HG03175 (cell line): ENCODE measurements at regions not wholly inside any gene's neighbourhood (a gene's known extent, or its start where the extent isn't known, plus 50 kb on each side); places are given as distances from the start of the nearest gene placed in this dataset.

Experiments used
- ATAC-seq: cut with Tn5 transposase; IDR thresholded peaks from one replicate; pipeline ENCODE4 v1.9.1; 2021; ENCODE audit warnings: mild to moderate bottlenecking, moderate library complexity; ENCODE audit not compliant: unreplicated experiment

- ATAC-seq = no peak
These were observed 420.0 kb upstream of the CYRIA start for GRCh38 chr2:17085546-17086202.

GRCh38 chr2:17084877-17085276 lies 419.2 kb upstream of the CYRIA start:
- no peak for ATAC-seq

- no peak for ATAC-seq
These were observed 418.3 kb upstream of the CYRIA start for GRCh38 chr2:17083902-17084301.

- no peak for ATAC-seq
These were observed 413.6 kb upstream of the CYRIA start for GRCh38 chr2:17079262-17079661.

GRCh38 chr2:17076533-17076932 lies 410.9 kb upstream of the CYRIA start:
- no peak for ATAC-seq

- no peak for ATAC-seq
These were observed 405.1 kb upstream of the CYRIA start for GRCh38 chr2:17070711-17071110.

- ATAC-seq = no peak
These were observed 403.9 kb upstream of the CYRIA start for GRCh38 chr2:17069564-17069963.

- no peak for ATAC-seq
These were observed 402.4 kb upstream of the CYRIA start for GRCh38 chr2:17068021-17068420.

- no peak for ATAC-seq
These were observed 399.9 kb upstream of the CYRIA start for GRCh38 chr2:17065536-17065935.

GRCh38 chr2:17061028-17061427 lies 395.4 kb upstream of the CYRIA start:
- ATAC-seq = no peak

GRCh38 chr2:17059458-17059857 lies 393.8 kb upstream of the CYRIA start:
- ATAC-seq = no peak

GRCh38 chr2:17058772-17059402 lies 393.3 kb upstream of the CYRIA start:
- no peak for ATAC-seq

GRCh38 chr2:17057109-17058017 lies 391.7 kb upstream of the CYRIA start:
- no peak for ATAC-seq

- ATAC-seq = no peak
These were observed 390.6 kb upstream of the CYRIA start for GRCh38 chr2:17056236-17056635.

GRCh38 chr2:17052001-17052400 lies 386.4 kb upstream of the CYRIA start:
- no peak for ATAC-seq

GRCh38 chr2:17051538-17051937 lies 385.9 kb upstream of the CYRIA start:
- ATAC-seq = no peak

GRCh38 chr2:17043173-17043572 lies 377.5 kb upstream of the CYRIA start:
- ATAC-seq = no peak

- ATAC-seq = no peak
These were observed 370.7 kb upstream of the CYRIA start for GRCh38 chr2:17036361-17036760.

GRCh38 chr2:17035010-17035409 lies 369.4 kb upstream of the CYRIA start:
- no peak for ATAC-seq

GRCh38 chr2:17030047-17030446 lies 364.4 kb upstream of the CYRIA start:
- ATAC-seq = no peak

- ATAC-seq = no peak
These were observed 346.7 kb upstream of the CYRIA start for GRCh38 chr2:17012297-17012696.

- ATAC-seq = no peak
These were observed 344.5 kb upstream of the CYRIA start for GRCh38 chr2:17010104-17010503.
